Caco-2 (cell line): ENCODE measurements at regions not wholly inside any gene's neighbourhood (a gene's known extent, or its start where the extent isn't known, plus 50 kb on each side); places are given as distances from the start of the nearest gene placed in this dataset.

Source experiments
- BruUV-seq: library from RNA; stranded (reverse); fragments of 400-500 nt; replicated peaks from 2 replicates; lab custom pipeline; 2021; lab: Mats Ljungman, UMichigan
- CTCF ChIA-PET: fragments of 300-600 bp; sonication (Branson Sonifier 250); formaldehyde crosslinking; loops from one replicate; lab custom pipeline; 2022; ENCODE audit warnings: antibody characterized with exemption; lab: Charles Lee
- POLR2A ChIA-PET: fragments of 300-600 bp; sonication (Branson Sonifier 250); formaldehyde crosslinking; loops from one replicate; lab custom pipeline; 2022; ENCODE audit warnings: antibody characterized with exemption; lab: Charles Lee
- DNase-seq, 2 experiments: peaks; one replicate each; pipeline versions ENCODE4 v3.0.0 to v3.0.0-alpha.2; 2020 to 2022
- H3K27me3 ChIP-seq: replicated peaks from 2 replicates; pipeline ENCODE4 v1.6.0; 2011; ENCODE audit warnings: low read length; ENCODE audit not compliant: control insufficient read depth, insufficient read depth
- H3K36me3 ChIP-seq: 2 replicates; pipeline ENCODE4 v1.5.1; 2011; ENCODE audit warnings: low read length; ENCODE audit not compliant: control insufficient read depth, insufficient read depth
- H3K4me1 ChIP-seq: fragments of 250-450 bp; sonication (Bioruptor Pico); 2 replicates; pipeline ENCODE4 v1.5.1; 2020; ENCODE audit warnings: mild to moderate bottlenecking
- H3K4me3 ChIP-seq: 2 replicates; pipeline ENCODE4 v1.5.1; 2011; ENCODE audit warnings: low read depth, mild to moderate bottlenecking, control low read depth, low read length
- H3K9me3 ChIP-seq: fragments of 250-450 bp; sonication (Bioruptor Pico); 2 replicates; pipeline ENCODE4 v1.5.1; 2020; ENCODE audit warnings: mild to moderate bottlenecking, moderate library complexity
- H3K27ac Mint-ChIP-seq: one replicate; pipeline ENCODE4 v1.8.0; 2022; ENCODE audit warnings: mixed read lengths; ENCODE audit not compliant: unreplicated experiment
- H3K27me3 Mint-ChIP-seq: one replicate; pipeline ENCODE4 v1.8.0; 2022; ENCODE audit warnings: mixed read lengths; ENCODE audit not compliant: insufficient read depth, unreplicated experiment
- H3K36me3 Mint-ChIP-seq: one replicate; pipeline ENCODE4 v1.8.0; 2022; ENCODE audit warnings: mild to moderate bottlenecking, mixed read lengths; ENCODE audit not compliant: insufficient read depth, unreplicated experiment
- H3K4me1 Mint-ChIP-seq: one replicate; pipeline ENCODE4 v1.8.0; 2022; ENCODE audit warnings: low read depth, mixed read lengths; ENCODE audit not compliant: unreplicated experiment
- H3K4me3 Mint-ChIP-seq: one replicate; pipeline ENCODE4 v1.8.0; 2022; ENCODE audit warnings: mild to moderate bottlenecking, moderate library complexity, mixed read lengths; ENCODE audit not compliant: unreplicated experiment
- H3K9me3 Mint-ChIP-seq: one replicate; pipeline ENCODE4 v1.8.0; 2022; ENCODE audit warnings: mixed read lengths; ENCODE audit not compliant: unreplicated experiment
- intact Hi-C: fragments of 100-400 bp; cut with micrococcal nuclease; formaldehyde crosslinking; loops from one replicate; pipeline ENCODE4 v1.10.0; 2022; ENCODE audit not compliant: unreplicated experiment
- TF ChIP-seq, protein P1 (sequence below), 2 experiments: fragments of 200-600 bp in 1 of 2; IDR thresholded peaks; 1 replicate in 1 of 2; 2 replicates in 1 of 2; pipeline versions ENCODE4 v1.5.1 to v1.8.0; 2011 to 2022; ENCODE audit warnings: antibody characterized with exemption in 1 of 2, control low read depth in 1 of 2, inconsistent platforms in 1 of 2, low read depth in 1 of 2, low read length in 1 of 2, mild to moderate bottlenecking in 1 of 2, moderate library complexity in 1 of 2; ENCODE audit not compliant: insufficient read depth in 1 of 2, severe bottlenecking in 1 of 2, unreplicated experiment in 1 of 2

- Mint-ChIP-seq H3K4me3 (no peak overlapping the region), H3K36me3 (no peaks in the 10 kb centered on the region), H3K27ac (no peak overlapping the region), H3K4me1 (no peaks in the 10 kb centered on the region), H3K9me3 (no peaks in the 10 kb centered on the region), H3K27me3 (no peaks in the 10 kb centered on the region)
- ChIA-PET POLR2A (no interaction called here), CTCF (no interaction called here)
- H3K27me3 ChIP-seq = no peaks in the 10 kb centered on the region
- TF ChIP-seq, protein P1, sequence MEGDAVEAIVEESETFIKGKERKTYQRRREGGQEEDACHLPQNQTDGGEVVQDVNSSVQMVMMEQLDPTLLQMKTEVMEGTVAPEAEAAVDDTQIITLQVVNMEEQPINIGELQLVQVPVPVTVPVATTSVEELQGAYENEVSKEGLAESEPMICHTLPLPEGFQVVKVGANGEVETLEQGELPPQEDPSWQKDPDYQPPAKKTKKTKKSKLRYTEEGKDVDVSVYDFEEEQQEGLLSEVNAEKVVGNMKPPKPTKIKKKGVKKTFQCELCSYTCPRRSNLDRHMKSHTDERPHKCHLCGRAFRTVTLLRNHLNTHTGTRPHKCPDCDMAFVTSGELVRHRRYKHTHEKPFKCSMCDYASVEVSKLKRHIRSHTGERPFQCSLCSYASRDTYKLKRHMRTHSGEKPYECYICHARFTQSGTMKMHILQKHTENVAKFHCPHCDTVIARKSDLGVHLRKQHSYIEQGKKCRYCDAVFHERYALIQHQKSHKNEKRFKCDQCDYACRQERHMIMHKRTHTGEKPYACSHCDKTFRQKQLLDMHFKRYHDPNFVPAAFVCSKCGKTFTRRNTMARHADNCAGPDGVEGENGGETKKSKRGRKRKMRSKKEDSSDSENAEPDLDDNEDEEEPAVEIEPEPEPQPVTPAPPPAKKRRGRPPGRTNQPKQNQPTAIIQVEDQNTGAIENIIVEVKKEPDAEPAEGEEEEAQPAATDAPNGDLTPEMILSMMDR (IDR thresholded peaks at IDR 0.05; ENCODE audit: insufficient read depth in 1 of 2, low read depth in 1 of 2, low read length in 1 of 2, severe bottlenecking in 1 of 2, unreplicated experiment in 1 of 2) = no peak
- DNase-seq = no peak
- intact Hi-C loops = no loop called here
- H3K4me3 ChIP-seq = no peak overlapping the region
- no peaks in the 10 kb centered on the region for H3K9me3 ChIP-seq
- H3K4me1 ChIP-seq = no peaks in the 10 kb centered on the region; the same call in 1 of the 2 replicates
- H3K36me3 ChIP-seq = no peaks in the 10 kb centered on the region
- BruUV-seq = no TSS peak
Measured at GRCh38 chr20:6908673-6909072, 141.2 kb downstream of the BMP2 start.

- H3K4me1 Mint-ChIP-seq = no peaks in the 10 kb centered on the region
Measured at GRCh38 chr20:6909608-6910007, 142.1 kb downstream of the BMP2 start.

GRCh38 chr20:6914986-6915385 lies 147.5 kb downstream of the BMP2 start:
- no peak overlapping the region for H3K27ac Mint-ChIP-seq
- no peaks in the 10 kb centered on the region for H3K9me3 Mint-ChIP-seq
- no peaks in the 10 kb centered on the region for H3K36me3 ChIP-seq
- BruUV-seq = no TSS peak
- ChIA-PET POLR2A (no interaction called here), CTCF (interaction anchor here (0.5 kb wide), 1 partner anchor 63 kb away, joined by 4 read pairs; no protein-coding TSS in a partner anchor)
- intact Hi-C loops = no loop called here
- peaks cover 2% of the 10 kb centered on the region for H3K27me3 Mint-ChIP-seq
- no peaks in the 10 kb centered on the region for H3K9me3 ChIP-seq
- no peak overlapping the region for H3K4me3 ChIP-seq
- no peak overlapping the region for H3K4me3 Mint-ChIP-seq
- H3K4me1 Mint-ChIP-seq = no peaks in the 10 kb centered on the region
- DNase-seq = no peak
- TF ChIP-seq, protein P1 (IDR thresholded peaks at IDR 0.05; ENCODE audit: insufficient read depth in 1 of 2, low read depth in 1 of 2, low read length in 1 of 2, severe bottlenecking in 1 of 2, unreplicated experiment in 1 of 2) = no peak
- H3K27me3 ChIP-seq = no peaks in the 10 kb centered on the region
- no peaks in the 10 kb centered on the region for H3K36me3 Mint-ChIP-seq
- H3K4me1 ChIP-seq = no peaks in the 10 kb centered on the region

More at GRCh38 chr20:6909608-6910007, 142.1 kb downstream of the BMP2 start:
- no peaks in the 10 kb centered on the region for H3K36me3 Mint-ChIP-seq
- BruUV-seq = no TSS peak
- DNase-seq = no peak
- H3K27ac Mint-ChIP-seq = no peak overlapping the region
- H3K9me3 Mint-ChIP-seq = no peaks in the 10 kb centered on the region
- no peaks in the 10 kb centered on the region; the same call in 1 of the 2 replicates for H3K4me1 ChIP-seq
- ChIA-PET CTCF (no interaction called here), POLR2A (no interaction called here)
- no peak overlapping the region for H3K4me3 ChIP-seq
- H3K27me3 Mint-ChIP-seq = no peaks in the 10 kb centered on the region
- TF ChIP-seq, protein P1 (IDR thresholded peaks at IDR 0.05; ENCODE audit: insufficient read depth in 1 of 2, low read depth in 1 of 2, low read length in 1 of 2, severe bottlenecking in 1 of 2, unreplicated experiment in 1 of 2) = no peak
- intact Hi-C loops = no loop called here
- H3K36me3 ChIP-seq = no peaks in the 10 kb centered on the region
- H3K9me3 ChIP-seq = no peaks in the 10 kb centered on the region
- H3K27me3 ChIP-seq = no peaks in the 10 kb centered on the region
- no peak overlapping the region for H3K4me3 Mint-ChIP-seq
